ENCODE measurements at regions not wholly inside any gene's neighbourhood (a gene's known extent, or its start where the extent isn't known, plus 50 kb on each side); places are given as distances from the start of the nearest gene placed in this dataset.
"Not testable (repeated sequence)": the region's sequence is repeated elsewhere in the genome, so short reads cannot be mapped to it uniquely, and the experiment has no call there.

- in situ Hi-C loops (cut with HindIII; ENCODE audit: low sequenced_read_pairs), result no loop called here
- peak; percentile 54 for DNase-seq (ENCODE audit: low read depth, low spot score)
- peak; percentile 56 for TF ChIP-seq CTCF (IDR thresholded peaks at IDR 0.05; ENCODE audit: low read depth, low read length)
- H3K4me3 ChIP-seq (ENCODE audit: low read depth, low read length), result no peak overlapping the region
These were observed 84.5 kb upstream of the MCHR2 start for GRCh38 chr6:100078509-100078908.

GRCh38 chr6:100065348-100065747, 71.3 kb upstream of the MCHR2 start:
- H3K4me3 ChIP-seq (ENCODE audit: low read depth, low read length), result no peak overlapping the region
- DNase-seq (ENCODE audit: low read depth, low spot score), result no peak
- no peak for TF ChIP-seq CTCF (IDR thresholded peaks at IDR 0.05; ENCODE audit: low read depth, low read length)
- in situ Hi-C loops (cut with HindIII; ENCODE audit: low sequenced_read_pairs), result no loop called here

GRCh38 chr6:100062621-100063020, 68.6 kb upstream of the MCHR2 start:
- no peak overlapping the region for H3K4me3 ChIP-seq (ENCODE audit: low read depth, low read length)
- in situ Hi-C loops (cut with HindIII; ENCODE audit: low sequenced_read_pairs), result no loop called here
- DNase-seq (ENCODE audit: low read depth, low spot score), result no peak
- TF ChIP-seq CTCF (IDR thresholded peaks at IDR 0.05; ENCODE audit: low read depth, low read length), result no peak

GRCh38 chr6:100057941-100058340, 63.9 kb upstream of the MCHR2 start:
- DNase-seq (ENCODE audit: low read depth, low spot score), result no peak
- TF ChIP-seq CTCF (IDR thresholded peaks at IDR 0.05; ENCODE audit: low read depth, low read length), result no peak
- in situ Hi-C loops (cut with HindIII; ENCODE audit: low sequenced_read_pairs), result no loop called here
- no peak overlapping the region for H3K4me3 ChIP-seq (ENCODE audit: low read depth, low read length)

- in situ Hi-C loops (cut with HindIII; ENCODE audit: low sequenced_read_pairs), result no loop called here
- no peak for DNase-seq (ENCODE audit: low read depth, low spot score)
- H3K4me3 ChIP-seq (ENCODE audit: low read depth, low read length), result no peak overlapping the region
- TF ChIP-seq CTCF (IDR thresholded peaks at IDR 0.05; ENCODE audit: low read depth, low read length), result no peak
These were observed 56.5 kb upstream of the MCHR2 start for GRCh38 chr6:100050550-100050949.

- in situ Hi-C loops (cut with HindIII; ENCODE audit: low sequenced_read_pairs); DNase-seq (ENCODE audit: low read depth, low spot score); H3K4me3 ChIP-seq (ENCODE audit: low read depth, low read length): not testable (repeated sequence)
These were observed 49.9 kb upstream of the MCHR2 start for GRCh38 chr6:100043961-100044360.

Measured in astrocyte of the spinal cord (primary cell).